ENCODE measurements at regions not wholly inside any gene's neighbourhood (a gene's known extent, or its start where the extent isn't known, plus 50 kb on each side); places are given as distances from the start of the nearest gene placed in this dataset.

GRCh38 chr11:59302991-59303390, 55.7 kb upstream of the OR5AN1 start:
- ChIA-PET CTCF (no interaction called here), POLR2A (no interaction called here)
- Mint-ChIP-seq H3K4me1 (ENCODE audit: low read depth) (no peaks in the 10 kb centered on the region), H3K27me3 (ENCODE audit: low read depth) (peaks cover 12% of the 10 kb centered on the region), H3K4me3 (no peak overlapping the region), H3K9me3 (ENCODE audit: insufficient read depth) (peaks cover 6% of the 10 kb centered on the region), H3K27ac (no peak overlapping the region), H3K36me3 (ENCODE audit: low read depth) (no peaks in the 10 kb centered on the region)
- ATAC-seq, result no peak
- DNase-seq, result no peak

- DNase-seq (no peak), ATAC-seq (no peak)
- H3K4me3 Mint-ChIP-seq, result no peak overlapping the region
- no peak overlapping the region for H3K27ac Mint-ChIP-seq
- no peaks in the 10 kb centered on the region for H3K36me3 Mint-ChIP-seq (ENCODE audit: low read depth)
- H3K4me1 Mint-ChIP-seq (ENCODE audit: low read depth), result no peaks in the 10 kb centered on the region
- peaks cover 9% of the 10 kb centered on the region for H3K27me3 Mint-ChIP-seq (ENCODE audit: low read depth)
- ChIA-PET POLR2A (no interaction called here), CTCF (no interaction called here)
- no peaks in the 10 kb centered on the region for H3K9me3 Mint-ChIP-seq (ENCODE audit: insufficient read depth)
Observed at GRCh38 chr11:59295435-59295834, 63.3 kb upstream of the OR5AN1 start.

GRCh38 chr11:59292611-59293010, 66.1 kb upstream of the OR5AN1 start:
- POLR2A ChIA-PET, result no interaction called here
- peaks cover 11% of the 10 kb centered on the region for H3K27me3 Mint-ChIP-seq (ENCODE audit: low read depth)
- CTCF ChIA-PET, result interaction anchor here (1.2 kb wide), 1 partner anchor 121 kb away, joined by 3 read pairs; the partner anchor contains the start of gene DTX4

GRCh38 chr11:59291228-59291627, 67.5 kb upstream of the OR5AN1 start:
- DNase-seq (no peak), ATAC-seq (no peak)
- ChIA-PET POLR2A (no interaction called here), CTCF (no interaction called here)
- Mint-ChIP-seq H3K9me3 (ENCODE audit: insufficient read depth) (no peaks in the 10 kb centered on the region), H3K36me3 (ENCODE audit: low read depth) (no peaks in the 10 kb centered on the region), H3K4me1 (ENCODE audit: low read depth) (no peaks in the 10 kb centered on the region), H3K4me3 (no peak overlapping the region), H3K27ac (no peak overlapping the region), H3K27me3 (ENCODE audit: low read depth) (peaks cover 9% of the 10 kb centered on the region)

More at GRCh38 chr11:59292611-59293010, 66.1 kb upstream of the OR5AN1 start:
- Mint-ChIP-seq H3K4me1 (ENCODE audit: low read depth) (no peaks in the 10 kb centered on the region), H3K9me3 (ENCODE audit: insufficient read depth) (no peaks in the 10 kb centered on the region), H3K4me3 (no peak overlapping the region), H3K27ac (no peak overlapping the region), H3K36me3 (ENCODE audit: low read depth) (no peaks in the 10 kb centered on the region)
- ATAC-seq, result no peak
- DNase-seq, result no peak

GRCh38 chr11:59289356-59290181, 69.1 kb upstream of the OR5AN1 start:
- H3K4me1 Mint-ChIP-seq (ENCODE audit: low read depth), result peaks cover 2% of the 10 kb centered on the region
- peaks cover 13% of the 10 kb centered on the region for H3K27me3 Mint-ChIP-seq (ENCODE audit: low read depth)
- no peaks in the 10 kb centered on the region for H3K9me3 Mint-ChIP-seq (ENCODE audit: insufficient read depth)
- ChIA-PET CTCF (interaction anchor here (1.5 kb wide), 1 partner anchor 103 kb away, joined by 4 read pairs; no protein-coding TSS in a partner anchor), POLR2A (no interaction called here)
- no peak for DNase-seq
- no peaks in the 10 kb centered on the region for H3K36me3 Mint-ChIP-seq (ENCODE audit: low read depth)
- H3K27ac Mint-ChIP-seq, result no peak overlapping the region
- no peak for ATAC-seq
- no peak overlapping the region for H3K4me3 Mint-ChIP-seq

- ChIA-PET POLR2A (no interaction called here), CTCF (interaction anchor here (0.7 to 1.3 kb wide), 3 partner anchors 14 to 114 kb away, joined by 3 to 12 read pairs (median 4); partner anchors contain the start of gene DTX4)
- H3K9me3 Mint-ChIP-seq (ENCODE audit: insufficient read depth), result no peaks in the 10 kb centered on the region
- H3K4me3 Mint-ChIP-seq, result no peak overlapping the region
- no peaks in the 10 kb centered on the region for H3K36me3 Mint-ChIP-seq (ENCODE audit: low read depth)
- no peak for DNase-seq
- no peak for ATAC-seq
- H3K27me3 Mint-ChIP-seq (ENCODE audit: low read depth), result peaks cover 21% of the 10 kb centered on the region
- peaks cover 15% of the 10 kb centered on the region for H3K4me1 Mint-ChIP-seq (ENCODE audit: low read depth)
- H3K27ac Mint-ChIP-seq, result no peak overlapping the region
Observed at GRCh38 chr11:59285716-59286260, 72.9 kb upstream of the OR5AN1 start.

- ATAC-seq, result no peak
- H3K9me3 Mint-ChIP-seq (ENCODE audit: insufficient read depth), result no peaks in the 10 kb centered on the region
- no peak for DNase-seq
- no peak overlapping the region for H3K4me3 Mint-ChIP-seq
- no peak overlapping the region for H3K27ac Mint-ChIP-seq
- CTCF ChIA-PET, result no interaction called here
- no peaks in the 10 kb centered on the region for H3K36me3 Mint-ChIP-seq (ENCODE audit: low read depth)
- POLR2A ChIA-PET, result no interaction called here
- H3K27me3 Mint-ChIP-seq (ENCODE audit: low read depth), result peaks cover 21% of the 10 kb centered on the region
- H3K4me1 Mint-ChIP-seq (ENCODE audit: low read depth), result peaks cover 15% of the 10 kb centered on the region
Observed at GRCh38 chr11:59284773-59285129, 72.0 kb upstream of the MPEG1 start.

GRCh38 chr11:59283825-59284772, 71.4 kb upstream of the MPEG1 start:
- ChIA-PET POLR2A (no interaction called here), CTCF (interaction anchor here (1.8 kb wide), 1 partner anchor 113 kb away, joined by 15 read pairs; the partner anchor contains the start of gene DTX4)
- Mint-ChIP-seq H3K9me3 (ENCODE audit: insufficient read depth) (no peaks in the 10 kb centered on the region), H3K4me1 (ENCODE audit: low read depth) (peaks cover 15% of the 10 kb centered on the region), H3K36me3 (ENCODE audit: low read depth) (no peaks in the 10 kb centered on the region), H3K4me3 (peak overlapping the region; percentile 58), H3K27ac (peak overlapping the region; percentile 27), H3K27me3 (ENCODE audit: low read depth) (peaks cover 20% of the 10 kb centered on the region)
- ATAC-seq (peak; percentile 81), DNase-seq (peak; percentile 71)

GRCh38 chr11:59283311-59283710, 70.6 kb upstream of the MPEG1 start:
- Mint-ChIP-seq H3K9me3 (ENCODE audit: insufficient read depth) (no peaks in the 10 kb centered on the region), H3K27me3 (ENCODE audit: low read depth) (peaks cover 19% of the 10 kb centered on the region), H3K36me3 (ENCODE audit: low read depth) (no peaks in the 10 kb centered on the region), H3K4me1 (ENCODE audit: low read depth) (peaks cover 15% of the 10 kb centered on the region), H3K27ac (no peak overlapping the region), H3K4me3 (no peak overlapping the region)
- DNase-seq (no peak), ATAC-seq (no peak)
- CTCF ChIA-PET, result interaction anchor here (0.8 to 1.8 kb wide), 3 partner anchors 27 to 112 kb away, joined by 3 to 15 read pairs (median 3); partner anchors contain the start of gene DTX4
- POLR2A ChIA-PET, result no interaction called here

- no peaks in the 10 kb centered on the region for H3K36me3 Mint-ChIP-seq (ENCODE audit: low read depth)
- no peaks in the 10 kb centered on the region for H3K9me3 Mint-ChIP-seq (ENCODE audit: insufficient read depth)
- H3K27me3 Mint-ChIP-seq (ENCODE audit: low read depth), result peaks cover 23% of the 10 kb centered on the region
- H3K4me3 Mint-ChIP-seq, result no peak overlapping the region
- DNase-seq, result no peak
- H3K27ac Mint-ChIP-seq, result no peak overlapping the region
- ChIA-PET POLR2A (no interaction called here), CTCF (no interaction called here)
- peaks cover 15% of the 10 kb centered on the region for H3K4me1 Mint-ChIP-seq (ENCODE audit: low read depth)
- ATAC-seq, result no peak
Observed at GRCh38 chr11:59281177-59281576, 68.5 kb upstream of the MPEG1 start.

- H3K4me3 Mint-ChIP-seq, result peak overlapping the region; percentile 16
- H3K4me1 Mint-ChIP-seq (ENCODE audit: low read depth), result peaks cover 22% of the 10 kb centered on the region
- no peak for DNase-seq
- CTCF ChIA-PET, result interaction anchor here (1.2 to 1.9 kb wide), 4 partner anchors 10 to 156 kb away, joined by 4 to 7 read pairs (median 4); partner anchors contain the start of gene DTX4
- no peaks in the 10 kb centered on the region for H3K9me3 Mint-ChIP-seq (ENCODE audit: insufficient read depth)
- H3K27ac Mint-ChIP-seq, result peak overlapping the region; percentile 77
- ATAC-seq, result peak; percentile 64
- POLR2A ChIA-PET, result interaction anchor here (0.7 kb wide), 1 partner anchor 8 kb away, joined by 3 read pairs; no protein-coding TSS in a partner anchor
- no peaks in the 10 kb centered on the region for H3K36me3 Mint-ChIP-seq (ENCODE audit: low read depth)
- H3K27me3 Mint-ChIP-seq (ENCODE audit: low read depth), result peaks cover 10% of the 10 kb centered on the region
Observed at GRCh38 chr11:59273373-59273841, 60.7 kb upstream of the MPEG1 start.

All from activated CD8-positive, alpha-beta T cell treated with anti-CD3 and anti-CD28 coated beads, Interleukin-2, amount 10 ng/mL, durations not matched to agents 7 days and 5 days (primary cell).